A549 (cell line): ENCODE measurements at regions not wholly inside any gene's neighbourhood (a gene's known extent, or its start where the extent isn't known, plus 50 kb on each side); places are given as distances from the start of the nearest gene placed in this dataset.

Source experiments
- BCL3 ChIP-seq: fragments of >200 bp; sonication (Bioruptor Twin); formaldehyde crosslinking; IDR thresholded peaks from 3 replicates; pipeline ENCODE4 v1.6.1; 2016
- EP300 ChIP-seq, 2 experiments: fragments of >200 bp; sonication (Bioruptor Twin); formaldehyde crosslinking; IDR thresholded peaks; 2 replicates in 1 of 2; 3 replicates in 1 of 2; pipeline ENCODE4 v1.6.1; 2016 to 2017
- MAZ ChIP-seq: fragments of 150-350 bp; IDR thresholded peaks from 2 replicates; pipeline ENCODE4 v1.6.1; 2014; ENCODE audit warnings: antibody characterized with exemption, low read depth, low read length, borderline replicate concordance
- POLR2A ChIP-seq: IDR thresholded peaks from 2 replicates; pipeline ENCODE4 v1.6.1; 2012; ENCODE audit warnings: mild to moderate bottlenecking, low read length
- RAD21 ChIP-seq, 2 experiments: fragments of >200 bp in 1 of 2; sonication (Bioruptor Twin) in 1 of 2; formaldehyde crosslinking in 1 of 2; IDR thresholded peaks in 1 of 2; conservative IDR thresholded peaks in 1 of 2; 2 replicates in 1 of 2; 3 replicates in 1 of 2; pipeline ENCODE4 v1.6.1; 2012 to 2018; ENCODE audit warnings: inconsistent platforms in 1 of 2
- RNF2 ChIP-seq: fragments of 200-600 bp; sonication (generic); IDR thresholded peaks from 2 replicates; pipeline ENCODE4 v1.6.1; 2016; ENCODE audit warnings: low read depth, mild to moderate bottlenecking, antibody characterized with exemption, moderate library complexity, borderline replicate concordance
- SMC3 ChIP-seq: fragments of >200 bp; sonication (Bioruptor Twin); formaldehyde crosslinking; IDR thresholded peaks from 3 replicates; pipeline ENCODE4 v1.6.1; 2018; ENCODE audit warnings: inconsistent platforms
- USF2 ChIP-seq: fragments of 450-650 bp; IDR thresholded peaks from 2 replicates; pipeline ENCODE4 v1.6.1; 2014; ENCODE audit warnings: antibody characterized with exemption
- TF ChIP-seq, protein P1 (sequence below): fragments of >200 bp; sonication (Bioruptor Twin); formaldehyde crosslinking; IDR thresholded peaks from 3 replicates; pipeline ENCODE4 v1.5.1; 2016
- TF ChIP-seq, protein P2 (sequence below): fragments of 150-350 bp; IDR thresholded peaks from 2 replicates; pipeline ENCODE4 v1.6.1; 2014; ENCODE audit warnings: low read depth, mild to moderate bottlenecking, low read length
- TF ChIP-seq, protein P3 (sequence below): IDR thresholded peaks from 2 replicates; pipeline ENCODE4 v1.6.1; 2012

GRCh38 chr7:91651986-91652385 is 228.5 kb downstream of the MTERF1 start:
- TF ChIP-seq EP300 (IDR thresholded peaks at IDR 0.05) (no peak), MAZ (no peak), RAD21 (conservative IDR thresholded peaks at IDR 0.05 in 1 of 2, IDR thresholded peaks at IDR 0.05 in 1 of 2) (no peak), USF2 (no peak), BCL3 (no peak), SMC3 (no peak), POLR2A (no peak), RNF2 (no peak)
- TF ChIP-seq, protein P1, sequence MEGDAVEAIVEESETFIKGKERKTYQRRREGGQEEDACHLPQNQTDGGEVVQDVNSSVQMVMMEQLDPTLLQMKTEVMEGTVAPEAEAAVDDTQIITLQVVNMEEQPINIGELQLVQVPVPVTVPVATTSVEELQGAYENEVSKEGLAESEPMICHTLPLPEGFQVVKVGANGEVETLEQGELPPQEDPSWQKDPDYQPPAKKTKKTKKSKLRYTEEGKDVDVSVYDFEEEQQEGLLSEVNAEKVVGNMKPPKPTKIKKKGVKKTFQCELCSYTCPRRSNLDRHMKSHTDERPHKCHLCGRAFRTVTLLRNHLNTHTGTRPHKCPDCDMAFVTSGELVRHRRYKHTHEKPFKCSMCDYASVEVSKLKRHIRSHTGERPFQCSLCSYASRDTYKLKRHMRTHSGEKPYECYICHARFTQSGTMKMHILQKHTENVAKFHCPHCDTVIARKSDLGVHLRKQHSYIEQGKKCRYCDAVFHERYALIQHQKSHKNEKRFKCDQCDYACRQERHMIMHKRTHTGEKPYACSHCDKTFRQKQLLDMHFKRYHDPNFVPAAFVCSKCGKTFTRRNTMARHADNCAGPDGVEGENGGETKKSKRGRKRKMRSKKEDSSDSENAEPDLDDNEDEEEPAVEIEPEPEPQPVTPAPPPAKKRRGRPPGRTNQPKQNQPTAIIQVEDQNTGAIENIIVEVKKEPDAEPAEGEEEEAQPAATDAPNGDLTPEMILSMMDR, result no peak
- TF ChIP-seq, protein P2, sequence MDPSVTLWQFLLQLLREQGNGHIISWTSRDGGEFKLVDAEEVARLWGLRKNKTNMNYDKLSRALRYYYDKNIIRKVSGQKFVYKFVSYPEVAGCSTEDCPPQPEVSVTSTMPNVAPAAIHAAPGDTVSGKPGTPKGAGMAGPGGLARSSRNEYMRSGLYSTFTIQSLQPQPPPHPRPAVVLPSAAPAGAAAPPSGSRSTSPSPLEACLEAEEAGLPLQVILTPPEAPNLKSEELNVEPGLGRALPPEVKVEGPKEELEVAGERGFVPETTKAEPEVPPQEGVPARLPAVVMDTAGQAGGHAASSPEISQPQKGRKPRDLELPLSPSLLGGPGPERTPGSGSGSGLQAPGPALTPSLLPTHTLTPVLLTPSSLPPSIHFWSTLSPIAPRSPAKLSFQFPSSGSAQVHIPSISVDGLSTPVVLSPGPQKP, result no peak
- TF ChIP-seq, protein P3, sequence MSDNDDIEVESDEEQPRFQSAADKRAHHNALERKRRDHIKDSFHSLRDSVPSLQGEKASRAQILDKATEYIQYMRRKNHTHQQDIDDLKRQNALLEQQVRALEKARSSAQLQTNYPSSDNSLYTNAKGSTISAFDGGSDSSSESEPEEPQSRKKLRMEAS, result no peak
